Upper lobe of left lung (tissue), 4 donors: ENCODE measurements at regions not wholly inside any gene's neighbourhood (a gene's known extent, or its start where the extent isn't known, plus 50 kb on each side); places are given as distances from the start of the nearest gene placed in this dataset.

Experiments used
- CTCF ChIP-seq, 6 experiments: fragments of 450-650 bp in 4 of 6; fragments of 200-600 bp in 2 of 6; sonication (generic) in 2 of 6; IDR thresholded peaks; one replicate each; pipeline ENCODE4 v1.5.1; 2016 to 2019; ENCODE audit warnings: antibody characterized with exemption in 6 of 6
- EP300 ChIP-seq, 4 donors: sonication (generic); formaldehyde crosslinking; IDR thresholded peaks; one replicate each; pipeline ENCODE4 v1.5.1; 2017; ENCODE audit warnings: antibody characterized with exemption in 4 of 4, control low read depth in 2 of 4
- POLR2A ChIP-seq, 4 donors: fragments of 450-650 bp; IDR thresholded peaks; one replicate each; pipeline ENCODE4 v1.5.1; 2016 to 2017; ENCODE audit warnings: antibody characterized with exemption in 4 of 4, mild to moderate bottlenecking in 2 of 4

DNA sequence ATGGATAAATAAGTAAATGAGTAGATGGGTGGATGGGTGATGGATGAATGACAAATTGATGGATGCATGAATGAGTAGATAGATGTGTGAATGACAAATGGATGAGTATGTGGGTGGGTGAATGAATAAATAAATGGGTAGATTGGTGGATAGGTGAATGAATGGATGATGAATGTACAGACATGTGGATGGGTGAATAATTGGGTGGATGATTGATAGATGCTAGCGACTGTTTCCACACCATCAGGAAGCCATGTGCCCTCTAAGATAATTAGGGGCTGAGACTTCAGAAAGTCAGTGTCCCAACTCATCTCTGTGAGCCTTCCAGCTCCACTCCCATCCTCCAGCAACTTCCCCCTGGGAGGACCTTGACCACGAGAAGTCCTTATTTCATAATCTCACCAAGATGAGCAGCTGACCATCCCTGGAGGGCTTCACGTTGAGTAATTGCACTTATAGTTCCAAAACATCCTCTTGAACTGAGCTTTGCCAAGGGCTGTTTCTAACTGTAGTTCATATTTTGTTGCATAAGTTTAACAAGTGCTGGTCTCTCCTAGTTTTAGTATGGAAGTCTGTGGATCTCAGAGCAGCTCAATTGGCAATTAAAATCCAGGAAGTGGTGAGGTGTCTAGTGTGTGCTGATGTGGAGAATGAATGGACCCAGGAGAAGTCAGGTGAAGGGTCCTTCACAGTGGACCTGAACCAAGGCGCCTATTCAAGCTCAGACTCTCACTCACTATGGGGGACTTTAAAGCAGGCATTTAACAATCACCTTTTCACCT, 295.7 kb downstream of the ADGRD1 start:
- TF ChIP-seq CTCF (IDR thresholded peaks at IDR 0.05) (no peak), POLR2A (IDR thresholded peaks at IDR 0.05) (no peak), EP300 (IDR thresholded peaks at IDR 0.05) (no peak)
